Amniotic epithelial cell (primary cell): ENCODE measurements at regions not wholly inside any gene's neighbourhood (a gene's known extent, or its start where the extent isn't known, plus 50 kb on each side); places are given as distances from the start of the nearest gene placed in this dataset.
"Not testable (repeated sequence)": the region's sequence is repeated elsewhere in the genome, so short reads cannot be mapped to it uniquely, and the experiment has no call there.

Source experiments
- DNase-seq: peaks from one replicate; pipeline ENCODE4 v3.0.0-alpha.2; 2010; ENCODE audit warnings: low read depth

DNA sequence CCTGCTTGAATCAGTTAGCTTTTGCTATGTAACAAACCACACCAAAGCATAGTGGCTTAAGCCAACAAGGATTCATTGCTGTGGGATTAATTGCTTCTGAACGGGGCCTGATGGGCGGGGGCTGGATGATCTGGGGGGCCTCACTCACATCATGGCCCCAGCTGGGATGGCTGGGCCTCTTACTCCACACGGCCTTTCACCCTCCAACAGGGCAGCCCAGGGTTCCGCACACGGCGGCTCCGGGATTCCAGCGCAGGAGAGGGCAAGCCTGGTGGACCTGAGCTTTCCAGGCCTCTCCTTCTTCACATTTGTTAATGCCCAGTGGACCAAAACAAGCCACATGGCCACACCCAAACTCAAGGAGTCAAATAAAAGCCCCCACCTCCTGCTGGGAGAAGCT, 86.3 kb upstream of the PHLPP1 start:
- DNase-seq = no peak

DNA sequence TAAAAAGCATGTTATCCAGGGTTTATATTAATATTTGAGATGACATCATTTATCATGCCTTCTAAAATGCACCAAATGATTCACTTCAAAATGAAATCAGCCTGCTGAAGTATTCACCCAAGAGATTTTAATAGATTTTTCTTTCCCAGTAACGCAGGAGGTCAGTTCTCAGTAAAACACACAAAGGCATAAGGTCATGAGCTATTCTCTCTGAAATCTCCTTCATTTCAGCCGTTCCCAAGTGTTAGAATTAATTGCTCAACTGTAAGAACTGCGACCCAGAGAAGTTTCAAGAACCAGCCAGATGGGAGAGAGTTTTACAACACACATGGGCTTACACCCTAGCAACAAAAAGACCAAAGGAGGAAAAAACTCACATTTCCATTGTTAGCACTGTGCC, 84.2 kb upstream of the PHLPP1 start:
- no peak for DNase-seq

DNA sequence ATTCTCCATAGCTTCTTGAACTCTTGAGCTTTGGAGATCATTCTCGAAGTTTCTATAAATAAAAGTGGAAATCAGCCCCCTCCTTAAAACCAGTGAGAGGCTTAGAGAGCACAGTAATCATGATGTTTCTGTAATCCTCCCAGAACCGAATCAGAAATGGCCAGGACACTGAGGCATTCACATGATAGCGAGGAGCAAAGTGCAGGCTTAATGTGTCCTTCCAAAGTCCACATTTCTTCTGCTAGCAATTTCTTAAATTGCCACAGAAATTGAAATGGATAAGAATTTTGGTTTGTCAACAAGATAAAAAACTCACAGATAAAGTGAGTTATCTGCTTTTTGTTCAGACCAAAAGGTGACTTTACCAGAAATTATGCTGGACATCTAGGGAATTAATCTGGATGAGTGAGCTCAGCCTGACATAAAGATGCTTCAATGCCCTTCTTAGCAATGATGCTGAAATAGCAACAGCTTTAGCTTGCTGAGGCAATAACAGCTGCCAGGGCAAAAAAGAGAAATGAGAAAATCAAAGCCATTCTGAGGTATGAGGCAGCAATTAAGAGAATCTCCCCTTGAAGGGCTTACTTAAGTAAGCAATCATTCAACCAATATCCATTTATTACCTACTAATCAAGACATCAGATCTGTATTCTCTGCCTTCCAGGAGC, 82.4 kb upstream of the PHLPP1 start:
- DNase-seq = peak; percentile 23

DNA sequence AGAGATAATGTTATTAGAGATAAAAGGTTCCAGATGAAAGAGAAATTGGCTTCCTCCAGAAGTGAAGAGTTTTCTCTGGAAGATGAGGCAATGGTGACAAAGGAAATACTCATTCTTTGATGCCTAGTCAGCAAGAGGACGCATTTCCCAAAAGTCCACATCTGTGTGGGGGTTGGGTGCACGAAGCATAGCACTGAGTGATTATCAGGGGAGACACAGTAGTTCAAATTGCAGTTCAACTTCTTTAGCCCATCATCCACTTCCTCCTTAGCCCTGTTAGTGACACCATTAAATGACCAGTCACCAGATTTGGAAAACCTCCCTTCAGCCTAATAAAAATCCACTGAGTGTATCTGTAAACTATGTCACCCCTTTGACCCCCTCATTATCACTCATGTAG, 80.9 kb upstream of the PHLPP1 start:
- peak; percentile 5 for DNase-seq

DNA sequence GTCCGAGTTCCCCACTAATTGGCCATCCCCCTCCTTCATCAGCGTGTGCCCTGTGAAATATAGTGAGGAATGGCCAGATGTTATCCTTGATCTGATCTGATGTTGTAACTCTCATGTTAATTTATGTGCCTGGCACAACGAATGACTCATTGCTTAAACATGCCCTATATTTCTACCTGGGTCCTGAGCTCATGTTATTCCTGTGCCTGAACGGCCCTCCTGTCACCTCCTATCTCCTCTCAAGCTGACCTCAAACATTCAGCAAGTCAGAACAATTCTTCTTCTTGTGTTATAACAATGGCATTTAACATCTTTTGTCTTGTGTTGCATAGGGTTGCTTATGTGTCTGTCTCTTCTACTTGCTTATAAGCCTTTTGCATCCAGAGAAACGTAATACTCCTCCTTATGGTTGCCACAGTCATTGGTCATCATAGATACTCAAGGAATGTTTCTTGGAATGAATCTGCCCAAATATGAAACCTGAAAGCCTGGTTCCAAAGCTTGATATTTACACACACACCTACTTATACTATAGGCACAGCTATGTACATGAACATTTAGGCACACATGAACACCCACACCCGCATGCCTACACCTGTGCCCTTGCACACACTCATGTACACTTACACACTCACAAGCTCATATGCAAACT, 80.2 kb upstream of the PHLPP1 start:
- peak; percentile 43 for DNase-seq

DNA sequence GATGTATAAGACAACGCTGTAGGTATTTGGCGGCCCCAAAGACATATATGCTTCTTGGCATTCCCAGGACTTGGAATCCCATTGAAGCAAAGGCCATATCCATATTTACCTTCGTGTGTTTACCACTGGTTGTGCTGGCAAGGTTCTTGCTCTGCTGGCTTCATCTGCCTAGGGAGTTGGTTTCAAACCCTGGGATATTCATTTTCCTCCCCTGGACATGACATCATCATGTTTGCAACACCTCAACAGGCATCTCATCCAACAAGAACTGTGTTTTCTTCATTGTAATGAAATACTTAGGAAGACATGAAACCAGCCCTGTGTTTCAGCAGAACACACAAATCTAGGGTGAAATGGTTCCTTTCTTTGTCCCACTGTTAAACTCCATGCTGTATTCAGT, 77.9 kb upstream of the PHLPP1 start:
- DNase-seq = peak; percentile 15

DNA sequence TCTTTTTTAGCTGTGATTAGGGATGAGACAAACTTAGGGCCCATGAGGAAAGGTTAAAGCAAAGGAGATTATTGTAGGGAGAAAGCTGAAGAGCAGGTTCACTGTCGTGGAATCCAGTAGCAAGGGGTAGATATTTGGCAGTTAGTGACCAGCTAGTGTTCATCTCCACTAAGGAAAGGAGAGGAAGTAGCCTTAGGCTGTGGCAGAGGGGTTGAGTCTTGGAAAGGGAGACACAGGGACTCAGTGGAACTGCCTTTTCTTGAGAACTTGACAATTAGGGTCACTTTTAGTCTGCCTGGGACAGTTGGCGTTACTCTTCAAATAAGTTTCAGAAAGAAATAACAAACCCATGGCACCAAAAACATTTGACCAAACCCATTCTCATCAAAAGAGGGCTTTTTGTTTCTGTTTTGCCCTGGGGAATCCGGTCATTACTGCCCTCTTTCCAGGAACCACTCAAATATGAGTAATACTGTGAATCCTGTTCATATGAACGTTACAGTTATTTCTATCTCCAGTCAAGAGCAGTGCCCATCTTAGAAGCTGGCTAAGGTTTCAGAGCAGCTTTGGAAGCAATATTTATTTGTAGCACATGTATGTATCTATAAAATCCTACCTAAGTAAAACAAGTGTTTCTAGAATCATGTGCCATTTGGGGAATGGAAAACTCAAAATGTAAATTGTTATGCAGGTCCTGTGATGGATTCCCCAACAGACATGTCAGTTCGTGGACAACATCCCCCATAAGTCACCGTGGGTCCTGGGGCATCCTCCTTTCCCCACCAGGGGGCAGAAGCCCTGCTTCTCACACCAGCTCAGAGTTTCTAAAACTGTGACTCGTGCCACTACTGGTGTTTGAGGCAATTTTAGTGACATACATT, 77.3 kb upstream of the PHLPP1 start:
- peak; percentile 21 for DNase-seq

DNA sequence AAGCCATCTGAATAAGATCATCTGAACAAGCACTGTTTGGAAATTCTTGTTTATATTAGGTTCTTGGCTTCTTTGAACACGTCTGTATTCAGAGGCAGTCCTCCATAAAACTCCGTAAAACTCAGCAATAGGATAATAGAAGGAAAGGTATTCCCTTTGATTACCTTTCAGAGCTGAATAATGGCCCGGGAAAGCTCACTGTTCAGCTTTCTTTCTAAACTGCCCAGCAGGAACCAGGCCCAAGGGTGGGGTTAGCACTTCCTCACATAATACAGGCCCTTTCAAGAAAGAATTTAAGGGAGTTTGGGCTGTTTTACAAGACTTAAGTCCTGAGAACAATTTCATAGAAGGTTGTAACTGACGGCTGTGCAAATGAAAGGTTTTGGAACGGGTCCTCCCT, 72.2 kb upstream of the PHLPP1 start:
- no peak for DNase-seq

DNA sequence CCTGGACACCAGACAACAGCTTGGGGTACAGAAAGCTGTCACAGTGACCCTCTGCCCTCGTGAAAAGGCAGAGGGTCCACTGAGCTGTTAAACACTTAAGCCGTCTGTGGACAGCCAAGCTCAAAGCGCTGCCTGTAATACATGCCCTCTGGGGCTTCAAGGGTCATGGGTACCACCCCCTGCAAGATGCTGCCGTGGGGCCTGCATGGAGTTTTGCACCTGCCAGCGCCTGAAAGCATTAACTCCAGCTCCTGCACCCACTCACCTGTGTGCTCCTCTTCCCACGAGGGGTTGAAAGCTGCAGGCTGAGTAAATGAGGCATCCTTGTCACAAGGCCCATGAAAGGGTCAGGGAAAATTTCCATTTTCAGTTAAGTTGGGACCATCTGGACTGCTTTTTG, 70.6 kb upstream of the PHLPP1 start:
- no peak for DNase-seq

DNA sequence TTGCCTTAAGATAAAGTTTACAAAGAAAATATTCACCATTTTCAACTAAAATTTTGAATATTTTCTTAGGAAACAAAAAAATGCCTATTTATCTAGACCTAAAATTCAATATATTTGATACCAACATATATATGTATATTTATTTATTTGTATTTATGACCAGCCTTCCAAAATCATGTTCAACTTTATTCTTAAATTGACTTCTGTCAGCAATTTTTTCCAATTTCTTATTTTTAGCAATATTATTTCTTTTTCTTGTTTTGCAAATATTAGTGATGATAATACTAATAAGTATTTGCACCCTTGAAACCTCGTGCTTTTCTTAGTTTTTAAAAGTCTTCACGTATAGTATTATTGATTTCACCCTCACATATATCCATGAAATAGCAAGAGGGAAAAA, 68.2 kb upstream of the PHLPP1 start:
- no peak for DNase-seq

DNA sequence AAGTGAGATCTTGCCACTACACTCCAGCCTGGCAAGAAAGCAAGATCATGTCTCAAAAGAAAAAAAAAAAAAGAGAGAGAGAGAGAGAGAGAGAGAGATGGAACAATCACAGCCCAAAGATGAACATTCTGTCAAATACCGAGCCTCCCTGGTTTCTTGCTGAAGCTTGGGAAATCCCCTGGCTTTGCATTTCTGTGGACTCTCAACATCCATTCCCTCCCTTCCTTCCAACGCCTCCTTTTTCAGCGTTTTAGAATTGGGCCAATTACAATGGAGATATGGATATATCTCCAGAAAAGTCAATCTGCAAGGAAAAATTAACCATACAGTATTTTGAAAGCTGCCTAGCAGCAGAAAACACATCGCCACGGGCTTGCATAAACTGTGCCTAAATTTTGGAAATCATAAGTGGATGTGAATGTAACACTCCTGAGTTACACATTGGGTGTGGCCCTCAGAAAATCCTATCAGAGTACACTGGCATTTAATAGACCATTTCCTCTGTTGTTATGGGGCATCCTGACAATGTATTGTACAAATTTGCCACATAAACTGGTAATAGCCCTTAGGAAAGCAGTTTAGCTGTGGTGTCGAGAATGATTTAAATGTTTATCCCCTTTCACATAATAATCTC, 67.2 kb upstream of the PHLPP1 start:
- DNase-seq = no peak

DNA sequence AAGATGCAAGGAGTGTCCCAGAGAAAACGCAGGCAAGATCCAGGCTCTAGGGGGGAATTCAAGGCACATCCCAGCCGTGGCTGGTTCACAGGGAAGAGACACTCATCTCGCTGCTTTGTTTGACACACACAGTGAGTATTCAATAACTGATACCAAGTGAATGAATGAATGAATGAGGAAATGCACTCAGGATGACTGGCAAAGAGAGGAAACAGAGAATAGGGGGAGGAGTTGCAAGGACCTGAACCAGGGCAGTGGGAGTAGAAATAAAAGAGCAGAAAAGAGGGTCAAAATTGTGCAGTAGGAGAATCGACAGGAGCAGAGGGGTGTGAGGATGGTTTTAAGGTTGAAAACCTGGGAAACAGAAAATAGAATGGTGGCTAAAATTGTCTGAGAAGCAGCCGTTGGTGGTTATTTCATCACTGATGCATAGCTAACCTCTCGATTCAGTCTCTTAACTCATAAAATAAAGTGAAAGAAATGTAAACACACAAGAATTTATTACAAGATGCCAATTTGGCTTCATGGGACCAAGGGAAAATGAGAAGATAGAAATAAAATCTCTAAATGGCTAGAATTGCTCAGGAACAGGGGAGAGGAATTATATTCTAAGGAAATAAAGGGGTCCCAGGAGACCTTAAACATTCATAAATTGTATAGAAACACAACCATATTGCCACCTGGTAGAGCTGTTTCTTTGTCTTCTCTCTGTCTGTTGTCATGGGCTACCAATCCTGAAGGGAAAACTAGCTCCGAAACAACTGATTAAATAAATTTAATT, 63.9 kb upstream of the PHLPP1 start:
- DNase-seq = no peak

DNA sequence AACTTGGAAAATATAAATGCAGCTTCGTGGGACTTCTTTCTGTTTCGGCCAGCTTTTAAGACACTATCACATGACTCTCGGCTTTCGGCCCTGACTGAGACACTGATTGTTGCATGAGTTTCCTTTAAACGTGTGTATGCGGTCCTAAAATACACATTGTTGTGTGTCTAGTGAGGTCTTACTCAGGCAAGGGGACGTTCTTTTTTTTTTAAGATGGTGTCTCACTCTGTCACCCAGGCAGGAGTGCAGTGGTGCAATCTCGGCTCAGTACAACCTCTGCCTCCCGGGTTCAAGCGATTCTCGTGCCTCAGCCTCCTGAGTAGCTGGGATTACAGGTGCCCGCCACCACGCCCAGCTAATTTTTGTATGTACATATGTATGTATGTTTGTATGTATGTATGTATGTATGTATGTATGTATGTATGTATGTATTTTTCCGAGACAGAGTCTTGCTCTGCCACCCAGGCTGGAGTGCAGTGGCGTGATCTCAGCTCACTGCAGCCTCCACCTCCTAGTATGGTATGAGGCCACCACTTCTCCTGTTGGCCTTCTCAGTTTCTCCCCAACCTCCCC, 63.2 kb upstream of the PHLPP1 start:
- DNase-seq = not testable (repeated sequence)

DNA sequence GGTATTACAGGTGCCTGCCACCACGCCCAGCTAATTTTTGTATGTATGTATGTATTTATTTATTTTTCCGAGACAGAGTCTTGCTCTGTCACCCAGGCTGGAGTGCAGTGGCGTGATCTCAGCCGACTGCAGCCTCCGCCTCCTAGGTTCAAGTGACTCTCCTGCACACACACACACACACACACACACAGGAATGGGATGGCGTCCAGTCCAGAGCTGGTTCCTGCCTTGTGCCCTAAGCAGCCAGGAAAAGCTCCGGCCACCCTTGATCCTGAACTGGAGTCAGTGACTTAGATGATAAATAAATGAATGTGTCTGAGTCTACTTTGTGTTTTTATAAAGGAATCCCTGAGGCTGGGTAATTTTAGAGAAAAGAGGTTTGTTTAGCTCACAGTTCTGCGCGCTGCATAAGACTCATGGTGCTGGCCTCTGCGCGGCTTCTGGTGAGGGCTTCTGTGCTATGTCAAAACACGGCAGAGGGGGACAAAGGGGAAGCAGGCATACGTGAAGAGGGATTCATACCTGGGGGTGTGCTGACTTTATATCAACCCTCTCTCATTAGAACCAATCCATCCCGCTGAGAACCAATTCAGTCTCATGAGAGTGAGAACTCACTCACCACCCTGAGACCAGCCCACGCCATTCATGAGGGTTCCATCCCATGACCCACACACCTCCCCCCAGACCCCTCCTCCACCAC, 59.7 kb upstream of the PHLPP1 start:
- DNase-seq = no peak

DNA sequence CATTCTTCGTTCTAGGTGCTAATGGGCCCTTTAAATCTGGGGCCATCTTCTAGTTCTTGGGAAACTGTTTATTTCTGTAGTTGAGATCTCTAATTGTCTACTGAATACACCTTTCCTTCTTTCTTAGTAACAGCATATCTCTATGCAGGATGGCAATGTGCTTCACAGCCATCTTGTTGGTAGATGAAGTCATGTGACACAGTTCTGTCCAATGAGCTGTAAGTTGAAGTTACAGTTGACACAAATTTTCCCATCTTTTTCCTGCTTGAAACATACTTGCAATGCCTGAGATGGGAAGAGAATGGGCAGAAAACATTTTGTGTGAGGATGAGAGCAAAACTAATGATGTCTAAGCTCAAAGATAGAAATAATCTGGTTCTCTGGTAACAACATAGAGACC, 57.3 kb upstream of the PHLPP1 start:
- no peak for DNase-seq

DNA sequence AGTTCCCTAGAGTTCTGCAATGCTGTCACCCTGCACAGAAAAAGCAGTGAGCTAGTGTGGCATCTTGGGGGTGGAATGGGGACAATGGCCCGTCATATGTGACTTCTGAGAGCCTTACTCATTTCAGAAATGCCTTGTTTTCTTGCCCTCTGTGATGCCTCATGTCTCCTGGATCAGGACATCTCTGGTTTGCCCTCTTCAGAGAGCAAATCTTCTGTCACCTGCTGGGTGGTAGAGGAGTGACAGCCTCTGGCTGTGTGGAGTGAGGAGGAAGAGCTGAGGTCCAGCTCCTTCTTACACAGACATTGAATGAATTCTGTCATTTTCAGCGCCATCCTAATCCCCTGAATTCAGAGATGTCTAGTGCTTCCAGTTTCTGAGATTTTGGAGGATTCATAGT, 55.6 kb upstream of the PHLPP1 start:
- DNase-seq = no peak

DNA sequence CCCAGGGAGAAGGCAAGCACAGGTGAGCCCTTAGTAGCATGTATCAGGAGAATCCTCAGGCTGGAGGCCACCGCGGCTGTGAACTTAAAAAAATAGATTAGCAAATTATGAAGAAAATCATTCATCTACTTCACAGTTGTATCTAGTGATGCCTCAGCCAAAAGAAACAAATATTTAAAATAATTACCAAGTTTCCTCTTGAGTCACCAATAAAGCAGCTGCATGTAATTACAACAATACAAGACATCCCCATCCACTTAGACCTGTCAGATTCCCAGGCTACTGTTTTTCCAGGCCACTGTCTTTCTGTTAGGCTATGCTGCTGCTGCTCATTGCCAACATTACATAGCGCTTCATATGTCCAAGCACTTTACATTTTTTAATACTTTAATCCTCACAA, 54.6 kb upstream of the PHLPP1 start:
- no peak for DNase-seq

DNA sequence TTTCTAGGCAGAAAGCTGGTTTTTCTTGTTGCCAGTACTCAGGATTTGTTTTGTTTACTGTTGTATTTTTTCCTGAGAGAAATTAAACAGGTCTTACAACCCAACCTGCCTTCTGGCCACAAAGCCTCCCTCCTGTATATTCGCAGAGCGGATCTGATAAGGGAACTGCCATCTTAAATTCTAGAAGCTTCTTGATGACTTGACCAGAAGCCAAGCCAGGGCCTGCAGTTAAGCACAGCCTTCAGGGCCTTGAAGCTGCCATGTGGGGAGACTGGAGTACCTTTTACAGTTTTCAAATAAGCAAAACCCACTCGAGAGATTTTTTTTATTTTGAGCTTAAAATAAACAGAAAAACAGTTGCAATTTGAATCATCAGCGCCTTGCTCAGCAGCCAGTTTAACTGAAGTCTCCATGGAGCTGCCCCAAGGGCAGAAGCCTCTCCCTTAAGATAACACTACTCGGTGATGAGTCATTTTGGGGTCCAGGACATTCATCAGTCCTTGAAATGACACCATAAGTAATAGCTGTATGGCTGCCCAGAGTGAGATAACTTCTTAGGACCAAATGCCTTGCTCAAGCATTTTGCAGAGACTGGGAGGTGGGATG, 51.5 kb upstream of the PHLPP1 start:
- DNase-seq = peak; percentile 87

DNA sequence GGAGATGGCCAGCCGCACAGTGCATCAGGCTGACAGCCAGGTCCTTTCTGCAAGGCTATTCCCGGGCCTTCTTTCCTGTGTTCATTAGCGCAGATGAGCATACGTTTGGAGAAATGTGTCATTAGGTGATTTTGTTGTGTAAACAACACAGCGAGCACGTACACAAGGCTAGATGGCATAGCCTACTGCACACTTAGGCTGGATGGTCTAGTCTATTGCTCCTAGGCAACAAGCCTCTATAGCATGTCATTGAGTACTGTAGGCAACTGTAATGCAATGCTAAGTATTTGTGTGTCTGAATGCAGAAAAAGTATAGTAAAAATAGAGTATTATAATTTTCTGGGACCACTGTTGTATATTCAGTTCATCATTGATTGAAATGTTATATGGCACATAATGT, 50.9 kb upstream of the PHLPP1 start:
- no peak for DNase-seq

DNA sequence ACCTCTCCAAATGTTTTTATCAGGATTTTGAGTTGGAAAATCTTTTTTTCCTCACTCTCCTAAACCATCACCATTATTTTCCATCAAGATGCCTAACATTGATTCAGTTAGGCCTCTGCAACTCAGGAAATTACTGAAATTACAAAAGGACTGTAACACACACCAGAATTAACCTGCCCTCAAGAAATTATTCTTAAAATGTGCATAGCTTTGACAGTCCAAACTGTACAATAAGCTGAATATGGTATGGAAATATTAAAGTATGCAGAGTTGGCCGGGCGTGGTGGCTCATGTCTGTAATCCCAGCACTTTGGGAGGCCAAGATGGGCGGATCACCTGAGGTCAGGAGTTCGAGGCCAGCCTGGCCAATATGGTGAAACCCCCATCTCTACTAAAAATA, 50.2 kb upstream of the PHLPP1 start:
- no peak for DNase-seq
